ACHN (cell line): ENCODE measurements at regions not wholly inside any gene's neighbourhood (a gene's known extent, or its start where the extent isn't known, plus 50 kb on each side); places are given as distances from the start of the nearest gene placed in this dataset.

Experiments
- DNase-seq: peaks from one replicate; pipeline ENCODE4 v3.0.0-alpha.2; 2015
- in situ Hi-C: cut with HindIII; loops from 2 replicates; pipeline ENCODE4 v1.10.0; 2017; ENCODE audit warnings: low sequenced_read_pairs, low pct_ligation_motif_present, low pct_unique_long_range_greater_than_20kb

DNA sequence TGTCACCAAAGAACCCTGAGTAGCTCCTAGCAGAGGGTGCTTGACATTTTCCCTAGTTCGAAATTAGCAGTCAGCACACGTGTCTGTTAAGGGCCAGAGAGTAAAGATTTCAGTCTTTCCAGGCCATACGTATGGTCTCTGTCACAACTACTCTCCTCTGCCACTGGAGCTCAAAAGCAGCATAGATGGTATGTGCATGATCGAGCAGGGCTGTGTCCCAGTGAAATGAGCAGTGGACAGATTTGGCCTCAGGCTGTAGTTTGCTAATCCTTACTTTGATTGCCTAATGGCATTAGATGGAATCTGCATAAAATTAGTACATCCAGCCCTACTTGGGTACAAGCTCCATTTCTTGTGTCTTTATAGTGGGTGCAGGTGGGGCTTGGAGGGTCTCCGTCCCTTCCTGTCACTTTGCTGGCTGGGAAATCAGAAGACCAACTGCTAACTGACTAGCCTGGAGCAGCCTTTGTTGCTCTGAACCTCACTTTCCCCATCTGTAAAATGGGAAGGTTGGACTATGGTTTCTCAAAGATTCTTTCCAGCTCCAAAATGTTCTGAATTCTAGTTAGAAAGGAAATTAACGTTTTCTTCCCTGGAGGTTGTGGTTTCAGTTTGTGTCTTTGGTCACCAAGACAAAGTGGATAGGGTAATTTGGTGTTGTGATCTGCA, 108.5 kb downstream of the GLI2 start:
- in situ Hi-C loops = no loop called here
- DNase-seq = no peak

- in situ Hi-C loops = no loop called here
- DNase-seq = no peak
Observed at GRCh38 chr2:120845277-120845676, 109.6 kb downstream of the GLI2 start.

GRCh38 chr2:120846406-120847095, 110.9 kb downstream of the GLI2 start:
- no peak for DNase-seq
- in situ Hi-C loops = no loop called here

- DNase-seq = no peak
- in situ Hi-C loops = no loop called here
Observed at GRCh38 chr2:120847700-120848321, 112.1 kb downstream of the GLI2 start.

DNA sequence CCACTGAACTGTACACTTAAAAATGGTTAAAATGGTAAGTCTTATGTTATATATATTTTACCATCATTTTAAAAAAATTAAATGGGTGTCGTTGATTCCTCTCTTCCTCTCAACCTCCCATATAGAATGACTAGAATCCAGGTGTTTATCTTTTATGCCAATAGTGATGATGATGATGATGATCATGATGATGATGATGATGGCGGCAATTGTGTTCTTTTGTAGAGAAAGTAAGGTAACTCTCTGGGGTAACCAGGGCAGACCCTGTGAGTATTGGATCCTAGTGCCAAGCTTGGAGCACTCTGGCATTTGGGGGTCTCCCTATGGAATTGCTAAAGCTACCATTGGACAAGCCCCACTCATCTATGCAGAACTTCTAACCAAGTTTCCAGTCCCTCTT, 113.6 kb downstream of the GLI2 start:
- no peak for DNase-seq
- in situ Hi-C loops = no loop called here

DNA sequence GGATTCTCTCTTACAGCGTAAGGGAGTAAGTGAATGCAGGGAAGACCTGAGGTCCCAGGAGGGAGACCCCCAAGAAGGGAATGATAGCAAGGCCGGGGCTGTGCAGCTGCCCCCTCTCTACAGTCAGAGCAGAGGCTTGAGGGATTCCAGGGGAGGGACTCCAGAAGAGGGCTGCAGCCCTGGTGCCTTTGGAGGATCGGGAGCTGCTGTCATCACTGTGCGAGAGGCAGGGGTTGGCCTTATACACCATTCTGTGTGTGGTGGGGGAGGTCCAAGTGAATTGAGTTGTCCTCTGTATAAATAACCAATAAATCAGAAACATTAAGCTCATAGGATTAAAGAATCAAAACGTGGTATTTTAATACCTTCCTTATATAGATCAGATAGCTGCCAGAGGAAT, 114.9 kb downstream of the GLI2 start:
- DNase-seq = no peak
- in situ Hi-C loops = no loop called here

- in situ Hi-C loops = no loop called here
- no peak for DNase-seq
Observed at GRCh38 chr2:120851116-120851773, 115.6 kb downstream of the GLI2 start.

GRCh38 chr2:120852200-120852815, 116.6 kb downstream of the GLI2 start:
- no peak for DNase-seq
- in situ Hi-C loops = no loop called here

GRCh38 chr2:120853306-120854013, 117.8 kb downstream of the GLI2 start:
- no peak for DNase-seq
- in situ Hi-C loops = no loop called here

- DNase-seq = no peak
- in situ Hi-C loops = no loop called here
Observed at GRCh38 chr2:120854014-120854620, 118.4 kb downstream of the GLI2 start.

- in situ Hi-C loops = no loop called here
- no peak for DNase-seq
Observed at GRCh38 chr2:120854766-120855530, 119.3 kb downstream of the GLI2 start.

DNA sequence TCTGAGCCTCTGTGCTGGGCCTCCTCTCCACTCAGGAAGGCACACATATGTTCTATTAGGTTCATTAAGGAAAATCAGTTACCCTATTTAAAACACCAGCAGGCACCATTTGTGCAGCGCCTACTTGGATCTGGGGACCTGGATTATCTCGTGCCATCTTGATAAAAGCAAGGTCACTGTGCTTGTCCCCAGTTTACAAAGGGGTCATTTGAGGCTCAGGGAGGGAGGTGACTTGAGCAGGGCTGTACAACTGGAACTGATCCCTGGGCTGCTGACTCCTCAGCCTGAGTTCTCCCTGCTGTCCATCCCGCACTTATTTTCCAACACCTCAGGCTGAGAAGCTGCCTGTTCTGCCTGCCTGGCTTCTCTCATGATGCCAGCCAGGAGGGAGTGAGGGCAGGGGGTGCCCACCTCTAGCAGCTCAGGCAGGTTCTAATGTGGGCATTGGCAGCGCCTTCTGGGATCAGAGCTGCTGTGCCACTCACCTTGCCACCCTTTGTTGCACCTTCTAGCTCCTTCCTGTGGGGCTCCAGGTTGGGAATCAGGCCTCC, 120.3 kb downstream of the GLI2 start:
- in situ Hi-C loops = no loop called here

GRCh38 chr2:120856421-120856862, 120.8 kb downstream of the GLI2 start:
- peak; percentile 42 for DNase-seq
- in situ Hi-C loops = no loop called here

More for the DNA sequence above, 120.3 kb downstream of the GLI2 start:
- DNase-seq = no peak

- DNase-seq = no peak
- in situ Hi-C loops = no loop called here
Observed at GRCh38 chr2:120857422-120857821, 121.8 kb downstream of the GLI2 start.

DNA sequence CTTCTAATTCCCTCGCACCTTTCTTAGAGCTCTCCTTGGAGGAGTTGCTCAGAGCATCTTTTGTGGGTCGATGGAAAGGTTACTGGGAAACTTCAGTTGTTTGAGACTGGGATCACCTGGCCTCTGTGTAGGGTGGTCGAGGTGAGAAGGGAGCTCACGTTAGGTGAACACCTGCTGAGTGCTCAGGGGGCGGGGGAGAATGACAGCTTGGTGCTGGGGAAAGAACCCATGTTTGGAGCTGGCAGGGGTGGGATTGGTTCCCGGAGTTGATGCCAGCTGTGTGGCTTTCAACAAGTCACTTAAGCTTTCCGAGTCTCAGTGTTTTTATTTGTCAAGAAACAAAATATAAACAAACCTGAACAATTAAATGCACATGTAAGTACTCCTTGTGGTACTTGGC, 122.3 kb downstream of the GLI2 start:
- DNase-seq = no peak
- in situ Hi-C loops = no loop called here

GRCh38 chr2:120858361-120859106, 122.9 kb downstream of the GLI2 start:
- in situ Hi-C loops = no loop called here
- no peak for DNase-seq
